ENCODE measurements at regions not wholly inside any gene's neighbourhood (a gene's known extent, or its start where the extent isn't known, plus 50 kb on each side); places are given as distances from the start of the nearest gene placed in this dataset.

DNA sequence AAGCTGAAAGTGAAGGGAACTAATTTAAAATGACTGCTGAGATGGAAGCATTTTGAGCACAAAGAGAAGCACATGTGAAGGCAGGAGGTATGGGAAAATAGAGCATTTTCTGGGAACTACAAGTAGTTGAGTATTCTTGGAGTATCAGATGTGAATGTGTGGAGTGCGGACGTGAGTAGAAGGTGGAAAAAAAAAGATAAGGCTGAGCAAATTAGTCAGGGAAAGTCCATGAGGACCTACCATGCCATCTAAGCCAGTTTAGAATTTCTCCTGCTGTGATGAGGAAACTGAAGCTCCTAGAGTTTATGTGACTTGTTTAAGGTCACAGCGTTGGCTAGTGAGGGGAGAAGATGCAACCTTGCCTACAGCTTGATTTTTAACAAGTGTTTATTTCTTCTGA is 578.1 kb upstream of the MIR17HG start:
- Mint-ChIP-seq H3K4me3 (no peak overlapping the region), H3K9me3 (peaks cover 8 to 12% of the 10 kb centered on the region in 2 donors), H3K4me1 (no peaks in the 10 kb centered on the region), H3K36me3 (no peaks in the 10 kb centered on the region), H3K27me3 (ENCODE audit: low read depth in 2 of 2) (no peaks in the 10 kb centered on the region), H3K27ac (no peak overlapping the region)
- WGBS (ENCODE audit: insufficient coverage), result 87% methylated on average over 3 of the region's 3 CpGs
- H3K27ac ChIP-seq (ENCODE audit: low read length), result no peak overlapping the region
- no peaks in the 10 kb centered on the region for H3K36me3 ChIP-seq (ENCODE audit: control insufficient read depth, insufficient read depth, low read length)
- no peaks in the 10 kb centered on the region for H3K9me3 ChIP-seq (ENCODE audit: control insufficient read depth, insufficient read depth, low read length)
- H3K4me3 ChIP-seq (ENCODE audit: low read length), result no peak overlapping the region
- ATAC-seq (no peak), DNase-seq (no peak)
- no peaks in the 10 kb centered on the region for H3K4me1 ChIP-seq (ENCODE audit: control insufficient read depth, insufficient read depth, low read length)
- TF ChIP-seq, protein P1, sequence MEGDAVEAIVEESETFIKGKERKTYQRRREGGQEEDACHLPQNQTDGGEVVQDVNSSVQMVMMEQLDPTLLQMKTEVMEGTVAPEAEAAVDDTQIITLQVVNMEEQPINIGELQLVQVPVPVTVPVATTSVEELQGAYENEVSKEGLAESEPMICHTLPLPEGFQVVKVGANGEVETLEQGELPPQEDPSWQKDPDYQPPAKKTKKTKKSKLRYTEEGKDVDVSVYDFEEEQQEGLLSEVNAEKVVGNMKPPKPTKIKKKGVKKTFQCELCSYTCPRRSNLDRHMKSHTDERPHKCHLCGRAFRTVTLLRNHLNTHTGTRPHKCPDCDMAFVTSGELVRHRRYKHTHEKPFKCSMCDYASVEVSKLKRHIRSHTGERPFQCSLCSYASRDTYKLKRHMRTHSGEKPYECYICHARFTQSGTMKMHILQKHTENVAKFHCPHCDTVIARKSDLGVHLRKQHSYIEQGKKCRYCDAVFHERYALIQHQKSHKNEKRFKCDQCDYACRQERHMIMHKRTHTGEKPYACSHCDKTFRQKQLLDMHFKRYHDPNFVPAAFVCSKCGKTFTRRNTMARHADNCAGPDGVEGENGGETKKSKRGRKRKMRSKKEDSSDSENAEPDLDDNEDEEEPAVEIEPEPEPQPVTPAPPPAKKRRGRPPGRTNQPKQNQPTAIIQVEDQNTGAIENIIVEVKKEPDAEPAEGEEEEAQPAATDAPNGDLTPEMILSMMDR (IDR thresholded peaks at IDR 0.05), result no peak
- no peaks in the 10 kb centered on the region for H3K27me3 ChIP-seq (ENCODE audit: control insufficient read depth, insufficient read depth, low read length)
- intact Hi-C loops (cut with micrococcal nuclease), result no loop called here

DNA sequence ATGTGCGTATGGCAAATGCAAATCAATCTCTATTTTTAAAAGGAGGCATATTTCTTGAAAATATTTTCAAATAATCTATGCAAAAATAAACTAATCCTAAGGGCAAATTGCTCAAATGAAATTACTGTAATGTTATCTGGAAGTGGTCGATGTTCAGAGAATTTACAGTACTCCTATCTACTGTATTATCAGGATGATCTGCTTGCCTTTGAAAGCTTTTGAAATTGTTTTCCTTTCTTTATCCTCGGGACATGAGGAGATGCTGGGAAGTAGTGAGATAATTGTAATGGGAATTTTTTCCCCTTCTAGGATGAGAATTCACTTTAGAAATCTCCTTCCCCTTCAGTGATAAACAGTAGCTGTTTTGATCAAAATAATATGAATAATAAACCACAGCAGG is 577.2 kb upstream of the MIR17HG start:
- Histone ChIP-seq H3K9me3 (ENCODE audit: control insufficient read depth, insufficient read depth, low read length) (no peaks in the 10 kb centered on the region), H3K27ac (ENCODE audit: low read length) (no peak overlapping the region), H3K4me3 (ENCODE audit: low read length) (no peak overlapping the region), H3K36me3 (ENCODE audit: control insufficient read depth, insufficient read depth, low read length) (no peaks in the 10 kb centered on the region), H3K4me1 (ENCODE audit: control insufficient read depth, insufficient read depth, low read length) (no peaks in the 10 kb centered on the region), H3K27me3 (ENCODE audit: control insufficient read depth, insufficient read depth, low read length) (no peaks in the 10 kb centered on the region)
- TF ChIP-seq, protein P1 (IDR thresholded peaks at IDR 0.05), result no peak
- DNase-seq, result no peak
- Mint-ChIP-seq H3K4me1 (no peaks in the 10 kb centered on the region), H3K27me3 (ENCODE audit: low read depth in 2 of 2) (no peaks in the 10 kb centered on the region), H3K27ac (no peak overlapping the region), H3K9me3 (peaks cover 8 to 15% of the 10 kb centered on the region in 2 donors), H3K36me3 (peaks cover 6% of the 10 kb centered on the region), H3K4me3 (no peak overlapping the region)
- intact Hi-C loops (cut with micrococcal nuclease), result no loop called here
- ATAC-seq, result no peak
- no CpG with 5 or more reads among the region's 3 CpGs for WGBS (ENCODE audit: insufficient coverage)

DNA sequence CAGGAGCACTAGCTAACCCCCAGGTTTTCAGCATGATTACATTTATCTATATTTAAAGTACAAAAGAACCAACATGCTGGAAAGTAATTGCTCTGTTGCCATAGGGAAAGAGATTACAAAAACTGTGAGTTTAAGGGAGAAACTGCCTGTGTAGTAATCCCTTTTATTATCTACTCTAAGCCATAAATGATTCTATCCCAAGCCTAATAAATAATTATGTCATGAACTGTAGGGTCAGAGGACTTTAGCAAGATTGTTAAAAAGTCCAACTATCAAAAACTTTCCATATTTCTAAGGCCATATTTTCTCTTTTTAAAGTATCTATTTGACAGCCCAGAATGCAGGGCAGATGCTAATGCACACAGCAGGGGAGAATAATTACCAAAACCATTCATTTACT is 573.8 kb upstream of the MIR17HG start:
- peaks cover 6% of the 10 kb centered on the region for H3K36me3 Mint-ChIP-seq
- no peaks in the 10 kb centered on the region for H3K27me3 ChIP-seq (ENCODE audit: control insufficient read depth, insufficient read depth, low read length)
- intact Hi-C loops (cut with micrococcal nuclease), result no loop called here
- no peaks in the 10 kb centered on the region for H3K9me3 ChIP-seq (ENCODE audit: control insufficient read depth, insufficient read depth, low read length)
- H3K27ac Mint-ChIP-seq, result no peak overlapping the region
- ATAC-seq (no peak), DNase-seq (no peak)
- peaks cover 7 to 22% of the 10 kb centered on the region in 2 donors for H3K9me3 Mint-ChIP-seq
- H3K4me1 Mint-ChIP-seq, result no peaks in the 10 kb centered on the region
- no peak overlapping the region for H3K27ac ChIP-seq (ENCODE audit: low read length)
- no peaks in the 10 kb centered on the region for H3K27me3 Mint-ChIP-seq (ENCODE audit: low read depth in 2 of 2)
- H3K36me3 ChIP-seq (ENCODE audit: control insufficient read depth, insufficient read depth, low read length), result no peaks in the 10 kb centered on the region
- H3K4me1 ChIP-seq (ENCODE audit: control insufficient read depth, insufficient read depth, low read length), result no peaks in the 10 kb centered on the region
- H3K4me3 Mint-ChIP-seq, result no peak overlapping the region
- TF ChIP-seq, protein P1 (IDR thresholded peaks at IDR 0.05), result no peak
- H3K4me3 ChIP-seq (ENCODE audit: low read length), result no peak overlapping the region

DNA sequence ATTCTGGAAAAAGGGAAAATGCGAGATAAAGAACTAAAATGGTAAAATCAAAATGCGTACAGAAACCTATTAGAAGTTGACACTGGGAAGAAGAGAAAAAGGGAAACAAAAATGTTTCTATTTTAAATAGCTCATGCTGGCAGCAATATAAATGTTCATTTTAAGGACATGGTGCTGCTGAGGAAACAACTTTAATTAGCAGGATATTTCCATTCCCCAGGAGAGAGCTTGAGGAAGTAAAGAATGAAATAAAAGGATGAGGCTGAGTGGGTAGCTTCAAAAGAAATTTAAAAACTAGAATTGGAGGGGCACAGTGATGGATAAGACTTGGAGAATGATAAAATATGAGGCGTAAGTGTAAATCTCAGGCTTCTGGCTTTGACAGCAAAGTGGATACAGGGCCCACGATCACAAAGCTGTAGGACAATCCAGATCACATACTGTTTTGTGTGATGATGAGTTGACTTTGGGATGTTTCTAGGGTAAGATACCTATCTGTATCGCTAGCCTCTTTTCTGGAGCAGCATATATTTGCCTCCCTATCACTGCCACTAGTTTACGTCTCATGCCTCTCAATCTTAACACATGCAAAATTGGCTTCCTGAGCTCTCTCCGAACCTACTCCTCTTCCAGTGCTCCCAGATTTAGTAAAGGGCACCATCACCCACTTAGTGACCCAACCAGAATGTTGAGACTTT is 571.3 kb upstream of the MIR17HG start:
- H3K27me3 ChIP-seq (ENCODE audit: control insufficient read depth, insufficient read depth, low read length), result no peaks in the 10 kb centered on the region
- intact Hi-C loops (cut with micrococcal nuclease), result no loop called here
- no peaks in the 10 kb centered on the region for H3K4me1 Mint-ChIP-seq
- ATAC-seq, result no peak
- H3K9me3 ChIP-seq (ENCODE audit: control insufficient read depth, insufficient read depth, low read length), result no peaks in the 10 kb centered on the region
- no peaks in the 10 kb centered on the region for H3K4me1 ChIP-seq (ENCODE audit: control insufficient read depth, insufficient read depth, low read length)
- peaks cover 2 to 17% of the 10 kb centered on the region in 2 donors for H3K9me3 Mint-ChIP-seq
- H3K4me3 ChIP-seq (ENCODE audit: low read length), result no peak overlapping the region
- TF ChIP-seq, protein P1 (IDR thresholded peaks at IDR 0.05), result no peak
- H3K36me3 ChIP-seq (ENCODE audit: control insufficient read depth, insufficient read depth, low read length), result no peaks in the 10 kb centered on the region
- no peak overlapping the region for H3K4me3 Mint-ChIP-seq
- DNase-seq, result no peak
- H3K27ac Mint-ChIP-seq, result no peak overlapping the region
- 91% methylated on average over 7 of the region's 7 CpGs for WGBS (ENCODE audit: insufficient coverage)
- peaks cover 6% of the 10 kb centered on the region for H3K36me3 Mint-ChIP-seq
- H3K27me3 Mint-ChIP-seq (ENCODE audit: low read depth in 2 of 2), result no peaks in the 10 kb centered on the region
- H3K27ac ChIP-seq (ENCODE audit: low read length), result no peak overlapping the region
